GM19043 (cell line): ENCODE measurements at regions not wholly inside any gene's neighbourhood (a gene's known extent, or its start where the extent isn't known, plus 50 kb on each side); places are given as distances from the start of the nearest gene placed in this dataset.

Source experiments
- ATAC-seq: cut with Tn5 transposase; IDR thresholded peaks from one replicate; pipeline ENCODE4 v1.9.1; 2021; ENCODE audit warnings: low read depth; ENCODE audit not compliant: unreplicated experiment

DNA sequence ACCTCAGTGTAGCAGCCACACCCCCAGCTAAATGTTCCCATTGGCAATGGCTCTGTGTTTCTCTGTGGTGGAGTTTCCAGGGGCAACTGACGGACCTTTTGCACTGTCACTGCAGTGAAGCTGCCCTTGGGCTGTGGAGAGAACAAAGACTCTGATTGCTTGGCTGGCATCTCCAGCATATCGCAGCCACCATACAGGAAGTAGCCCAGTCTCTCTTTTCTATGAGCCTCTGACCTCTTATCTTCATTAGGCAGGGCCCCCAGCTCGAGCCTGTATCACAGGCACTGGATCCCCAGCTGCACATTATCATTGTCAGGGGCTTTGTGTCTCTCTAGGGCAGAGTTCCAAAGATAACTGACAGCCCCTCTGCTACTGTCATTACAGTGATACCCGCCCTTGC is 483.5 kb downstream of the ARAP2 start:
- no peak for ATAC-seq

DNA sequence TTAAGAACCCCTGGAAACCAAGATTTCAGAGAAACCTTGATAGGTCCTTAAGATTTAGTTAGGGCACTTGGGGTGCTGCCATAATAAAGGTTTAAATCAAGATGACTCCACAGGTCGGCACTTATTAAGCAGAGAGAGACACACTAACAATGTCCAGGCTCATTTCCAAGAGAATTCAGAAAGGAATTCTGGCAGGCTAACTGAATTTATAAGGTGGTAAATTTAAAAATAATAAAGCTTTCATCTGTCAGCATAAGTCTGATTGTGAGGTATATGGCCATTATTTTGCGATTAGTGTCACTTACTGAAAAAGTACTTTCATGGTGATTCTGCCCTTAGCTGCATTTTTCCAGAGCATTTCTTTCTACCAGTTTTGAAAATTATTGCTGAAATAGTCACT is 472.7 kb downstream of the ARAP2 start:
- no peak for ATAC-seq

DNA sequence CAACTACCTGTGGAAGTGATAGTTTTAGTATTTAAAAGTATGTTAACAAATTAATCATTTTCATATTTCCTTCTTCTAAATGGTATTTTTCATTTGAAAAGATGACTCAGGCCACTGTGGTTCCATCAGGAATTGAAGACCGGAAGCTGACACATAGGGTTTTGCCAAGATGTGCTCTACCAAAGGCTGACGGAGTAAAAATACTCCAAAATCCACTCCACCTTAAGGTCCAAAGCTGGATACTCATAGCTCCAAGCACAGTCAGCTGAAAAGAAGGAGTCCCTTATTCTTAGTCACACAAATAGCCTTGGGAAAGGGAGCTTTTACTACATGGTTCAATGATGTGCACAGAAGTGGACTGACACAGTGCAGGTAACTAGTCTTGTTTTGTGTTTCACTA is 472.0 kb downstream of the ARAP2 start:
- no peak for ATAC-seq

DNA sequence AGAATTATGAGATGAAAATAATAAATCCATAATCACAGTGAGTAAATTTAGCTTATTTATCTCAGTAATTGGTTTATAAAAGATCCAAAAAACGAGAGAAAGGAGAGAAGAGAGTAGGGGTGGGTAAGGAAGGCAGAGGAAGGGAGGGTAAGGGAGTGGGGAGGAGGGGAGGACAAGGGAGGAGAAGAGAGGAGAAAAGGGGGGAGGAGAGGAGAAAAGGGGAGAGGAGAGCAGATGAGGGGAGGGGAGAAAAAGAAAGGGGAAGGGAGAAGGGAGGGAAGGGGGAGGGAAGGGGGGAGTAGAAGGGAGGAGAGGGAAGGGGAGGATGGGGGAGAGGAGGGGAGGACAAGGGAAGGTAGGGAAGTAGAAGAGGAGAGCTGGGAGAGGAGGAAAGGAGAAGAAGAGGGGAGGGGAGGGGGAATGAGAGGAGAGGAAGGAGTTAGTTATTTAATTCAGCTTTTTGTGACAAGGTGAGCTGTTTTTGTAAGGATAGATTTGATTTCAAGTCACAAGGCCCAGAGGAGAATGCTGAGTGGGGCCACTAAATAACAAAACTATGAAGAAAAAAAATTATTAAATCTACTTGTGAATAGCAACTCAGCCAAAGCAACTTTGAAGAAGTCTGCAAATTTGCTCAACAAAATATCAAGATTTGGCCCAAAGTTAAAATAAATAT is 454.3 kb downstream of the ARAP2 start:
- no peak for ATAC-seq

DNA sequence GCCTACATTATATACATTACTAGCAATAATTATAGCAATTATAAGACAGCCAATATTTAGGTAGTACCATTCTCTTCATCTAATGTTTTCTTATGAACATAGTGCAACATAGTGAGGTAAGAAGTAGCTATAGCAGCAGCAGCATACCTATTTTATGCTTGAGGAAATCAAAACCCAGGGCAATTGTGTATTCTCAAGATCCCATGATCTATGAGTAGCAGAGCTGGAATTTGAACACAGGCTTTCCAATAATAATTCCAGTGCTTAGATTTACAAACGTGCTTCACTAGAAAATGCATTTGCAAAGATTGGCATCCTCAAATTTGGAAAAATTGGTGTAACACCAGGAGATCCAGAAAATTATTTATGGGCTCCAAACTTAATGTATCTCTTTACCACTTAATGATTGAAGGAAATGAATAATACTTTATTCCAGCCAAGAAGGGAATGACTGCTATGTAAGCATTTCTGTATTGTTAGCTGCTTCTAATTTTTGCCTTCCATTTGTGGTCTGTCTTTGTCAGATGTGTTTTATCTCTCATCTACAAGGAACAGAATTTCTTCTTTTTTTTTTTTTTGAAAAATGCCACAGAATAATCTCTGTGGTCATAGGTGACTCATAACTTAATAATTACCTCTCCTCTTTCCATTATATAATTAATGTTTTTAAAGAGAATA is 451.1 kb downstream of the ARAP2 start:
- no peak for ATAC-seq

DNA sequence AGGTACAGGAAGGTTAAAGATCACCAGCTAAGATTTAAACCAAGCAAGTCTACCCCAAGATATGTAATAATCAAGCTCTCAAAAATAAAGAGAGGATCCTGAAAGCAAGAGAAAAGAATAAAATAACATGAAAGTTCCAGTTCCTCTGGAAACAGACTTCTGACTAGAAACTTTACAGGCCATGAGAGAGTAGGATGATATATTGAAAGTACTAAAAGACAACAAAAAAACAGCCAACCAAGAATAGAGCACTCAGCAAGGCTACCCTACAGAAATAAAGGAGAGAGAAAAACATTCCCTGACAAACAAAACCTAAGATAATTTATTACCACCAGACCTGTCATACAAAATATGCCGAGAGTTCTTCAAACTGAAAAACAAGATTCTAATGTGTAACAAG is 450.5 kb downstream of the ARAP2 start:
- no peak for ATAC-seq

DNA sequence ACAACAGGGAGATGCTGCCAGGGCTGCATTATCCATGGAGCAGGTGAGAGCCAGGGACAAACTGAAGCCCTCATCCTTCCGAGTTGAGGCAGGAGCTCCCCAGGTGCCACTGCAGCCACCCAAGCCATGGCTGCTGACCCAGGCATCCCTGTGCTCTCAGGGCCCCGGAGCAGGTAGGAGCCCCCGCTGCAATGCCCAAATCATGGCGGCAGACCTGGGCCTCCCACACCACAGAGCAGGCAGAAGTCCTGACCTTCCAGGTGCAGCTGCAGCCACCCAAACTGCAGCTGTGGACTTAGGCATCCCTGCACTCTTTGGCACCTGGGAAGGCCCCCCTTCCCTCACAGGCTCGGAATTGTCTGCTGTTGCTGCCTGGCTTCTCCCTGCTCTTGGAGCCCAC is 443.6 kb downstream of the ARAP2 start:
- ATAC-seq, result no peak

DNA sequence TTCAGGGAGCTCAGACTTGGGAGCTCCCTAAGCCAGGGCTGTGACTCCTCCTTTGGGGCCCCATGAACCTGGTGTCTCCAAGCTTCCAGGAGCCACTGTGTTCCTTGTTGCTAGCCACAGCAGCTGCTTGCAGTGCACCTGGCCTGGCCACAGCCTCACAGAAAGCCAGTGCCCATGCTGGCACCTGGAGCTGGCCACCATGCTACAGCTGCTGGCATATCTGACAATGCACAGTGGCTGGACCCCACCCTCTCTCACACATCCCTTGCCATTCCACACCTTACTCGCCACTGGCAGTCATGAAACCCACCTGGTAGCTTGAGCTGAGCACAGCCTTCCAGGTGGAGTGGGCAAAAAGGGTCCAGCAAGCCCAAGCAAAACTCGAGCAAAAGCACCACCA is 441.7 kb downstream of the ARAP2 start:
- no peak for ATAC-seq

DNA sequence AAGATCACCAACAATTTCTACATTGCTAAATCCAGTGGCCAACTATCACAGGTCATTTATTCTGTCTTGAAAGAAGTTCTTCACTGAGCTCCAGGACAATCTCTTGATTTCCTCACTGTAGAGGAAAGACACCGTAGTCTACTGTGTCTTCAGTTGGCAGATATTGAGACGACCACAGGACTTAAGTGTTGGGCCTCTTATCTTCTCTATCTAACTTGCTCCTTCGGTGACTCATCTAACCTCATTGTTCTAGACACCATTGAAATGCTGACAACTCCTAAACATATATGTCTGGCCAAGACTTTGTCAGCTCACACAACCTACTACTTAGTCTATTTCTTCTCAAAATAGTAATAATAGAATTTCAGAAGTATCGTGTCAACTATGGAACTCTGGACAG is 425.8 kb downstream of the ARAP2 start:
- ATAC-seq, result no peak

DNA sequence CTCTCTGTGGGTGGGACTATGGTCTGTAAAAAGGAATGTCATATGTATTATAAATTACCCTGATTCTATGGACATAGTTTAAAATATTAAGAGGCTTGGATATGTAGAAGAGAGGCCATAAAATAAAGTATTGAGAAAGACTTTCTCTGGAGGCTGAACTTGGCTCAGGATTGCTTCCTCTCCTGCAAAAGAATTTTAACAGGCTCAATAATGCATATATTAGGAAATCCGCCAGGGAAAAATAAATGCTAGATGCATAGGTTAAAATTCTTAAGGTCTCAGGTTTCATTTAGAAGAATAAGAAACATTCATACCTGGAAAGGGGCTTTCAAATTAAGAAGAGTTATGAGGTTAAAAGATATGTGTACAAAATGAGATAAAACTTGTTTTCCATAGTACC is 424.3 kb downstream of the ARAP2 start:
- no peak for ATAC-seq

DNA sequence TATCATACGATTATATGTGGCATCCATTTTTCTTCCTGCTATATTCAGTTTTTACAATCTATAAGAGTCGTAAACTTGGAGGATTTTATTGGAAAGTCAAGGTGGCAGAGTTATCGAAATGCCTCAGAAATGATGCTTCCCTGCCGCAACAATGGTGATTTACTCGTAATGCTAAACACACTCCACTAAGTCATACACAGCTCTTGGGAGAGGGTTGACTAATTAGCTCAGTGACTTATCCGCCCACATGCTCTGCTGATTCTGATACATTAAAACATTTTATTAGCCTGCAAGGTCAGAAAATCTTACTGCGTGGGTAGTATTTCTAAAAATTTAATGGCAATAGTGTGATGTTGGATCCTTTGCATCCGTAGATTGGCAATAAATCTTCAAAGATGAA is 420.1 kb downstream of the ARAP2 start:
- no peak for ATAC-seq

DNA sequence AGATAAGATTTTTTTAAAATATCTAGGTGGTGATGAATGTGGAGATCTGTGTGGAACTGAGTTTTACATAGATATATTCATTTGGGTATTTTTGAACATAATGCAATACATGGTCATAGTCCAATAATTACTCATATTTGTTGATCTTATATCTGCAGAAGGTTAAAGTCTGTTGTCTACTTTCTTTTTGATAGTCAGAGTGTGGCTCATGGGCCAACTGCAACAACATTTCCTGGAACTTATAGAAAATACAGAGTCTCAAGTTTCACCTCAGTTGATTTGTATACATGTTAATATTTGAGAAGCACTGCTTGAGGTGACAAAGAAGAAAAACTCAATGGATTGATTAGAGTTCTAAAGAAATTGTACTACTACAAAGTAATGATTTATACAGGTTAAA is 408.4 kb downstream of the ARAP2 start:
- ATAC-seq, result no peak

DNA sequence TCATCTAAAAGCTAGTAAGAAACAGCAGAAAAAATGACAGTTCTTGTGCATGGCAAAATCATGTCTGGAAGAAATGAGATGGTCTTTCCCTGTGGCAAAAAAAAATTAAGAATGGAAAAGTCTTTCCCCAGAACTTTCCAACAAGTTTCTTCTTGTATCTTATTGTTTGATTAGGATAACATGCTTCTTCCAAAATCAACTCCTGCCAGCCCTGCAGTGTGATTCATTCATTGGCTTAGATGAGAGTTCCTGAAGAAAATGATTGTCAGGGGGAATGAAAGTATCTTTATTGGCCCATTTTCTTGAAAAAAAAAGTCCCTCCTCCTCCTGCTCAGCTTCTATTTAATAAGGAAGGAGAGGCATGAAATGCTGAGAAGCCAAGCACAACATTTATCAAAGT is 407.7 kb downstream of the ARAP2 start:
- no peak for ATAC-seq

DNA sequence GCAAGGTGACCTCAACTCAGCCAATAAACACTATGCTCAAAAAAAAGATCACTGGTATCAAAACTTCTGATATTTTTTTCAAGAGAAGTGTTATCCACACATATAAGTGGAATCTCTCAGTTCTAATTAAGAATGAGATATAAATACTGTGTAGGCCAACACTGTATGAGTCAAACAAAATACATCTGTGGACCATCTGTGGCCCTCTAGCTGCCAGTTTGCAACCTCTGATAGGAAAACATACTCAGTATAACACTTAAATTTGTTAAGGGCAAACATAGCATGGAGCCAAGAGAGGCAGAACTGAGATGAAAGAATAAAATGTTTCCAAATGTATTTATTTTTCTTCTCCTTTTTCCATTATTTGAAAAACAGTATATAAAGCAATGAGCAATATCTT is 377.3 kb downstream of the ARAP2 start:
- no peak for ATAC-seq

DNA sequence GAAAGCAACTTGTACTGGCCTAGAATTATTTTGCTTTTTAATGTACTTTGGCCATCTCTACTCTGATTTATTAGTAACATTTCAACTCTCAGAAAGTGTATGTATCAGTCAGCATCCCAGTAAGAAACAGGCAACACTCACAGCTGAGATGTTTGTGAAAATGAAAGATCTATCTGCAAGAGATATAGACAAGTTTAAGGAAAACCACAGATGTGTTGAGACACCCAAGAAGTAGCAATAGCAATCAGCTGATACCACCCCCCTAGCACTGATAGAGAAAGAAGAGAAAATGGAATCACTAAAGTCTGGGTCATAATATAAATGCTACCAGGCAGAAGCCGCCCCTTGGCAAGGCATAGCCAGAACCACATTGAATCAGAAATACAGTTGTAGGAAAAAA is 372.0 kb downstream of the ARAP2 start:
- ATAC-seq, result no peak

DNA sequence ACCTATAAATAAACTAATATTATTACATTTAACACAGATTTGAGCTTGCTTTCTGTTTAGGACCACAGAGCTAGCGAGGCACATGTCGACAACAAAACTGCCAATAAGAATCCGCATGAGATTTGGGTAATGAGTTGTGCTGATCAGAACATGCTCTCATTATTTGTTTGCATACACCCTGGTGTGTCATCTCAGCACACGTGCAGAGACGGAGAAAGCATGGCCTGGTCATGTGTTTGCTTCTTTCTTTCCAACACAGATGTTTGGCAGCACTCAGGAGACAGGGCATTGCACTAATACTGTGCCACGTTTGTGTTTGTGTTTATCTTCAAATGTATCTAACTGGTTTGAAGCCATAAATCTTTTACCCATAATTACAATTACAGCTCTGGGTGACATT is 364.8 kb downstream of the ARAP2 start:
- no peak for ATAC-seq

DNA sequence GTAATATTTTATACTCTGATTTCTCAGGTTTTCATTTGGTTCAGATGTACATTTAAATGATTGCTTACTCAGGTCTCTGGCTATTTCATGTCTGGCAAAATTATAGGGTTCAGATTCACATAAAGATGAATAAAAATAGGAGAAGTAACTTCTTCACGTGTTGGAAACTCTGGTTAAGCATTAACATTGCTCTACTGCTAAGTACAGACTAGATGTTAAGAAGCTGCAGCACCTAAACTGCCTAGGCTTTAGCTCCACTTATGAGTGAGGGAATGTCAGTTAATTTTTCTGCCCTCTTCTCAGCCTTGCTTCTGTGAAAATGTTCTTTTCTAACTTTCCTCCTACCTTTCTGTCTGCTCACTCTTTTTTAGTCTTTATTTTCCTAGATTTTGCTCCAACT is 361.2 kb downstream of the ARAP2 start:
- ATAC-seq, result no peak

DNA sequence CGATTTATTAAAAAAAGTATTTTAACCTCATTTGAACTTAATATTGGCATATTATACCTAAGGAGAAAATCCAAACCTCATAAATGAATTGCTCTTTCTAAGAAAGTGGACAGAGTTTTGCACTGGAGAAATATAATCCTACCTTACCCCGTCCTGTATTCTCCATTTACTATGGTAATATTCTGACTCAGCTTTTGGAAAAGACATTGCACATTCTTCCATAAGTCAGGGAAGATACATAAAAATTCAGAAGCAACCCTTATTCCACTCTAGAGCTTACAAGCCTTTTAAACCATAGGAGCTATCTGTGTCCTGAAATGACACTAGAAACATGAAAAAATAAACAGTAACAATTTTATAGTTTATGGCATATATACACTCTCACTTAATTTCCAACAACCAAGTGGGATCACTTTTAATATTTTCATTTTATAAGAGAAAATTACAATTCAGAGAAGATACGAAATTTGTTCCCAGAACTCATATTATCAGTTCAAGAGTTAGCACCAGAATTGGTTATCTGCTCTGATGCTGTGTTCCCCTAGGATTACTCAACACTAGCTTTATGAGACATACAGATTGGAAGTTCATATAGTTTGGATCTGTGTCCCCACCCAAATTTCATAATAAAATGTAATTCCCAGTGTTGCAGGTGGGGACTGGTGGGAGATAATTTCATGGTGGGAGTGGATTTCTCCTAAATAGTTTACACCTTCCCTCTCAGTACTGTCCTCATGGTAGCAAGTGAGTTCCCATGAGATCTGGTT is 359.4 kb downstream of the ARAP2 start:
- no peak for ATAC-seq

DNA sequence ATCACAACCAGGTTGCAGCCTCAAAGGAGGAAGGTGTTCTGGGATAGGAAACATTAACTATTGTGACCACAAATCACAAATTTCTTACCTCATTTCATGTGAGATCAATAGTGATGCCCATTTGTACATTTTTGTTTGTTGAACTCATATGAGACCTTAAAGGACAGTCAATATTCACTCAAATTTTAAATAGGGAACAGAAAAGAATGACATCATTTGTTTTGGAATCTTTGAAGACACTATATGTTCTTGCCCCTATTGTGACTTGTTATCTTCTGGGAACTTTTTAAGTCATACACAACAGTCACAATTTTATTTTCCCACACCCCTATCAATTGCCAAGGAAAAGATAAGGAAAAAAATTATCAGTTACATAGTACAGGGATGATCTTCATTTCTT is 346.5 kb downstream of the ARAP2 start:
- ATAC-seq, result no peak

DNA sequence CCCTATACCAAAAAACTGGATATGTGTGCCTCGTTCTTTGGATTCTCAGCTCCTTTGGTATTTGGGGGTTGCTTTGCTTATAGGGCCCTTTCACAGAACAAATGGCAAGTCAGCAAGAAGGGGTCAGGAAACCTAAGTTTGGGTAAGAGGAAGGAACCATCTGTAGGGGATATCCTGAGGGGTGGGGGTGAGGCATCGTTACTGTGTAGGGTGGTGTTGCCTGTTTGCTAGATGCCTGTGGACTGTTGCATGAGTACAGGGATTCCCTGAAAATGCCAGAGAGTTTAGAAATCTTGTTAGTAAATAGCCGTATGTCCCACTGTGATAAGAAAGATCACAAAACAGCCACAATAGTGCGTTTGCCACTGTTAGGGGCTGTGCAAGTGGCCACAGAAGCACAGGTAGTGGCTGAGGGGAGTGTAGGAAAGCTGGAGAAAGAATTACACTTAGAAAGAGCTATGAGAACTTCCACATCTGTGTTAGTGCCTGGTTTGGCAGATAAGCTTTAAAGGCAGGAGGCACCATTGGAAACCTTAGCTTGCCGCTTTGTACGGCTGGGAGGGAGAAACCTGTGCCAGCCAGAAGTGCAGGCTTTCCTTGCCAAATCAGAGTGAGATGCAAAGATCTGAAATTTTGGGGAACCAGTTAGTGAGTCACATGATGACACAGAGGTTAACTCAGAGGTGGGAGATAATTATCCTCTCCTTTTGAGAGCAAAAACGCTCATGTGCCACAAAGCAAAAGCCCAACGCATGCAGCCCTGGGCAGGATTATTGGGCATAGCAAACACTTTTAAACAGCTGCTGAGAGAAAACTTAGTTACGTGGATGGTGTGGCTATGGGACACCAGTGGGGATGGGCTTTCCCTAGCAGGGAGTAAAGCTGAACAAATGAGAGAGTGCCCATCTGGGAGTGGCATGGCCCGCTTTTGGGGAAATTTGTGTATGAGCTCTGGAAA is 343.7 kb downstream of the ARAP2 start:
- ATAC-seq, result no peak

DNA sequence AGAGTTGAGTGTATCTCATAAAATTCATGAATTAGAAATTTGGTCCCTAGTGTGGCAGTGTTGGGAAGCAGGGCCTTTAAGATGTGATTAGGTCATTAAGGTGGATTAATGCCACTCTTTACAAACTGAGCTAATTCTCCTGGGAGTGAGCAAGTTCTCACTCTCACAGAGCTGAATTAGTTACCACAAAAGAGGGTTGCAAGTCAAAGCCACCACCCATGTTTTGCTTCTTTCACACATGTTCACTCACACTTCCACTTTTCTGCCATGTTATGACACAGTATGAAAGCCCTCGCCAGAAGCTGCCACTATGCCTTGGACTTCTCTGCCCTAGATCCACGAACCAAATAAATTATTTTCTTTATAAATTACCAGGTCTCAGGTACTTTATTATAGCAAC is 332.1 kb downstream of the ARAP2 start:
- peak; percentile 79 for ATAC-seq
